C4-2B (cell line): ENCODE measurements at regions not wholly inside any gene's neighbourhood (a gene's known extent, or its start where the extent isn't known, plus 50 kb on each side); places are given as distances from the start of the nearest gene placed in this dataset.

Experiments
- CTCF ChIP-seq: fragments of 450-650 bp; conservative IDR thresholded peaks from 2 replicates; pipeline ENCODE4 v1.5.1; 2017; ENCODE audit warnings: mild to moderate bottlenecking
- ZFX ChIP-seq: fragments of 450-650 bp; IDR thresholded peaks from 2 replicates; pipeline ENCODE4 v1.6.1; 2017

- no peak for TF ChIP-seq CTCF
- TF ChIP-seq ZFX, result no peak
Measured at GRCh38 chr6:9197726-9198125, 762.4 kb upstream of the SLC35B3 start.
